Vagina (tissue), 2 donors: ENCODE measurements at regions not wholly inside any gene's neighbourhood (a gene's known extent, or its start where the extent isn't known, plus 50 kb on each side); places are given as distances from the start of the nearest gene placed in this dataset.

Source experiments
- CTCF ChIP-seq, 3 experiments: fragments of 450-650 bp in 2 of 3; fragments of 200-600 bp in 1 of 3; sonication (generic) in 1 of 3; IDR thresholded peaks; one replicate each; pipeline ENCODE4 v1.5.1; 2017 to 2019; ENCODE audit warnings: antibody characterized with exemption in 3 of 3, mild to moderate bottlenecking in 2 of 3, moderate library complexity in 2 of 3
- POLR2A ChIP-seq, 2 donors: fragments of 450-650 bp; IDR thresholded peaks; one replicate each; pipeline ENCODE4 v1.6.1; 2017; ENCODE audit warnings: antibody characterized with exemption in 2 of 2, mild to moderate bottlenecking in 2 of 2, moderate library complexity in 2 of 2

- TF ChIP-seq CTCF (IDR thresholded peaks at IDR 0.05), result no peak
- TF ChIP-seq POLR2A (IDR thresholded peaks at IDR 0.05), result no peak
These were observed 62.8 kb upstream of the FAM20C start for GRCh38 chr7:129366-130221.
